Activated CD8-positive, alpha-beta T cell treated with anti-CD3 and anti-CD28 coated beads, Interleukin-2, amount 10 ng/mL, durations not matched to agents 7 days and 5 days (primary cell): ENCODE measurements at regions not wholly inside any gene's neighbourhood (a gene's known extent, or its start where the extent isn't known, plus 50 kb on each side); places are given as distances from the start of the nearest gene placed in this dataset.

Experiments used
- ATAC-seq: fragments of 150-1000 bp; cut with Tn5 transposase; one replicate; pipeline ENCODE4 v1.10.0; 2021; ENCODE audit warnings: moderate library complexity
- CTCF ChIA-PET: fragments of 350-600 bp; sonication (Branson Sonifier 250); formaldehyde crosslinking; loops from one replicate; lab custom pipeline; 2021; ENCODE audit warnings: antibody characterized with exemption; lab: Charles Lee
- POLR2A ChIA-PET: fragments of 350-600 bp; sonication (Branson Sonifier 250); formaldehyde crosslinking; loops from one replicate; lab custom pipeline; 2021; ENCODE audit warnings: antibody characterized with exemption; lab: Charles Lee
- DNase-seq: peaks from one replicate; pipeline ENCODE4 v3.0.0-alpha.2; 2020
- H3K27ac Mint-ChIP-seq: one replicate; pipeline ENCODE4 v1.8.0; 2021; ENCODE audit warnings: mild to moderate bottlenecking, mixed read lengths
- H3K27me3 Mint-ChIP-seq: one replicate; pipeline ENCODE4 v1.8.0; 2021; ENCODE audit warnings: low read depth, mixed read lengths
- H3K36me3 Mint-ChIP-seq: one replicate; pipeline ENCODE4 v1.8.0; 2021; ENCODE audit warnings: low read depth, mixed read lengths
- H3K4me1 Mint-ChIP-seq: one replicate; pipeline ENCODE4 v1.8.0; 2021; ENCODE audit warnings: low read depth, mixed read lengths
- H3K4me3 Mint-ChIP-seq: one replicate; pipeline ENCODE4 v1.8.0; 2021; ENCODE audit warnings: mild to moderate bottlenecking, mixed read lengths
- H3K9me3 Mint-ChIP-seq: one replicate; pipeline ENCODE4 v1.8.0; 2022; ENCODE audit warnings: mixed read lengths; ENCODE audit not compliant: insufficient read depth

DNA sequence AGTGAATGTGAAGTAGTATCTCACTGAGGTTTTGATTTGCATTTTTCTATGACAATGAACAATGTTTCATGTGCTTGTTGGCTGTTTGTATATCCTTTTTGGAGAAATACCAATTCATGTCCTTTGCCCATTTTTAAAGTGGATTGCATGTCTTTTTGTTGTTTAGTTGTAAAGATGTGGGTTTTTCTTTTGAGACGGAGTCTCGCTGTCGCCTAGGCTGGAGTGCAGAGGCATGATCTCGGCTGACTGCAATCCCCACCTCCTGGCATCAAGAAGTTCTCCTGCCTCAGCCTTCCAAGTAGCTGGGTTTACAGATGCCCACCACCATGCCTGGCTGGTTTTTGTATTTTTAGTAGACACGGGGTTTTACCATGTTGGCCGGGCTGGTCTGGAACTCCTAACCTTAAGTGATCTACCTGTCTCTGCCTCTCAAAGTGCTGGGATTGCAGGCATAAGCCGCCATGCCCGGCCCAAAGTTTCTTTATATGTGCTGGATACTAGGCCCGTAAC is 236.7 kb downstream of the MYCN start:
- POLR2A ChIA-PET = no interaction called here
- no peaks in the 10 kb centered on the region for H3K4me1 Mint-ChIP-seq
- H3K27me3 Mint-ChIP-seq = no peaks in the 10 kb centered on the region
- H3K27ac Mint-ChIP-seq = no peak overlapping the region
- DNase-seq (no peak), ATAC-seq (no peak)
- CTCF ChIA-PET = no interaction called here
- no peak overlapping the region for H3K4me3 Mint-ChIP-seq
- no peaks in the 10 kb centered on the region for H3K9me3 Mint-ChIP-seq
- no peaks in the 10 kb centered on the region for H3K36me3 Mint-ChIP-seq

DNA sequence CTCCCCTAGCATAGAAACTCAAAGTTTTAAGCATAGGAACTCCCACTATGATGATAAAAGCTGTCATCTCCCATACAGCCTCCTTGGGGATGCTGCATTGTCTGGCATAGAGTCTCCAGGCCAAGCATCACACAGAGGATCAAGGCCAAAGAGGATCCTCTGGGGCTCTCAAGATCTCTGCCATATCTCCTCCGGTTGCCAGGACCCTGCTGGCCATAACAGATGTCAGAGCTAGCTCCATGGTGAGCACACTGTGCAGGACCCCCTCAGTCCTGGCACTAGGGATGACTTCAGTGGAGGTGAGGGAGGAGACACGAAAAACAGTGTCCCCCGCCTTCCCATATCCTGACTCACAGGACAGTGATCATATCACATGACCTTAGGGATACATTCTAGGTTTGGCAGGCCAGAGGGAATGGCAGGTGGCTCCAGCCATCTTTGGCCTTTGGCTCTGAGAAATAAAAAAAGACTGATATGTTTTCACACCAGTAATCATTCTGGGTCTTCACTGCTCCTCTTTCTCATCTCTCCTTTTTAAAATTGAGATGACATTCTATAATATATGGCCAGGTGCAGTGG is 235.0 kb downstream of the MYCN start:
- ATAC-seq (no peak), DNase-seq (no peak)
- Mint-ChIP-seq H3K4me1 (no peaks in the 10 kb centered on the region), H3K36me3 (no peaks in the 10 kb centered on the region), H3K9me3 (no peaks in the 10 kb centered on the region), H3K27me3 (no peaks in the 10 kb centered on the region), H3K4me3 (no peak overlapping the region), H3K27ac (no peak overlapping the region)
- ChIA-PET CTCF (no interaction called here), POLR2A (no interaction called here)

DNA sequence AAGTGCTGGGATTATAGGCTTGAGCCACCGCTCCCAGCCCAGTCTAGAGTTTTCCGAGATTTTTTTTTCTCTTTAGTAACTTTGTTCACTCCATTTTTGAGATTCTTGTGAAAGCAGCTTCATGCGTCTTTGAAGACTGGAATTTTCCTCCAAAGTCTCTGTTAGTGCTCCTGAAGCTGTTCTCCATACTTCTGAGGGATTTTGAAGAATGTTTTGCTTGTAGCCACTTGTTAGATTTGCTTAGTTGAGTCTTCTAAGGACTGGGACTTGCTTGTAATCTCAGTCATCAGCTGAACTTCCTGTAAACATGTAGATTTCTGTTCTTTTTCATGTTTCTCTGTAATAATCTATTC is 234.3 kb downstream of the MYCN start:
- Mint-ChIP-seq H3K36me3 (no peaks in the 10 kb centered on the region), H3K4me3 (no peak overlapping the region), H3K27ac (no peak overlapping the region), H3K9me3 (no peaks in the 10 kb centered on the region), H3K27me3 (no peaks in the 10 kb centered on the region), H3K4me1 (no peaks in the 10 kb centered on the region)
- ATAC-seq (no peak), DNase-seq (no peak)
- CTCF ChIA-PET = no interaction called here
- POLR2A ChIA-PET = no interaction called here

DNA sequence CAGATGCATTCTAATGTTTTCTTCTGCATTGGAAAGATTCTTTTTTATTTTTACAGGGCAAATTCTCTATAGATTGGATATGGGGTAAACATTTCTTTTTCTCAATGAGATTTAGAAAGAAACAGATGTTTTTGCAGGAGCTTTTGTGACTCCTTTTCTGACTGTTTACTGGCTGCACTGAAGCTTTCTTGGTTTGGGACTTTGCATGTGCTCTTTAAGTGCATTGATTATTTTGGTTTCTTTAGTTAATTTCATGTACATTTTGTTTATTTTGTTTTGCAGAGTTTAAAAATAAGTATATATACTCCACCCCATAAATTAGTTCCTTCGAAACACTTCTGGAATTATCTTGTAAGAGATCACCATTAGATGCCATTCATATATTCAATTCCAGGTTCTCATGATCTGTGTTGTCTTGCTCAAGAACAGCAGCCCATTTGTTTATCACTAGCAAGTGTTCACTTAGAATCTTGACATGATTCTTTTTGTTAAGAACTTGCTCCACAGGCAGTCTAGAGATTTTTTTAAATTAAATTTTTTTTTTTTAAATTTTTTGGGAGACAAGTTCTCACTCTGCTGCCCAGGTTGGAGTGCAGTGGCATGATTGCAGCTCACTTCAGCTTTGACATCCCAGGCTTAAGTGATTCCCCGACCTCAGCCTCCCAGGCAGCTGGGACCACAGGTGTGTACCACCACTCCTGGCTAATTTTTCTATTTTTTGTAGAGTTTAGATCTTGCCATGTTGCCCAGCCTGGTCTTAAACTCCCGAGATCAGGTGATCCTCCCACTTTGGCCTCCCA is 233.7 kb downstream of the MYCN start:
- Mint-ChIP-seq H3K27me3 (no peaks in the 10 kb centered on the region), H3K9me3 (no peaks in the 10 kb centered on the region), H3K27ac (no peak overlapping the region), H3K4me3 (no peak overlapping the region), H3K4me1 (no peaks in the 10 kb centered on the region), H3K36me3 (no peaks in the 10 kb centered on the region)
- ChIA-PET CTCF (no interaction called here), POLR2A (no interaction called here)
- DNase-seq (no peak), ATAC-seq (no peak)

DNA sequence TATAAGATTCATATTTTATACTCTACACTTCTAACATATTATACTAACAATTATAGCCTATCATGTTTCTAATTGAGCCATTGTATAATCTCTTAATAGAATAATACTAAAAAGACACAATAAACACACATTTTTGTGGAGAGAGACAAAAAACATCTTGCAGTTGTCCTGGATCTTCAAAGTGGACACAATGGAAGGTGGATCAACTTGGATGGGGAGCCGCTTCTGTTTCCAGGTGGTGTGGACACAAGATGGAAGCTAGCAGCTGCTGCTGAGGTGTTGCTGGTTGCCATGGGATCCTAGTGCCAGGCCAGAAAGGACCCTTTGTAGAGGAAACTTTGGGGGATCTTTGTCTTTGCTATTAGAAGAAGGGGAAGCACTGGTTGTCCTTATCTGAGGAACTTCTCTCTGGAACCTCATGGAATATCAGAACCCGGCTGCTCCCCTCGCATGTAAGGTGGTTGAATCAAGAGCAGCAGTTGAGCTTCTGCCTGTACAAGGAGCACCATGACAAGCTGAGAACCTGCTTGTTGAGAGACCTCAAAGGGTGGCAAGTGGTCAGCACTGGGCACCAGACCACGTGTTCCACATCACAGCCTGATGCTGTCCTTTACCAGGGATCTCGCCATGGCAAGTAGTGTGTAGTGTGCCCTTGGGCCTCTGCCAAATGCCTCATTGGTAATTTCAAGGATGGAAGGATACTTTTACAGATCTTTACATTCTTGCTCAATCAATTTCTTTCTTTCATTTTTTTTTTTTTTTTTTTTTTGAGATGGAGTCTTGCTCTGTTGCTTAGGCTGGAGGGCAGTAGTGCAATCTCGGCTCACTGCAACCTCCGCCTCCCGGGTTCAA is 232.2 kb downstream of the MYCN start:
- Mint-ChIP-seq H3K9me3 (no peaks in the 10 kb centered on the region), H3K36me3 (no peaks in the 10 kb centered on the region), H3K27ac (no peak overlapping the region), H3K27me3 (no peaks in the 10 kb centered on the region), H3K4me1 (no peaks in the 10 kb centered on the region), H3K4me3 (no peak overlapping the region)
- no peak for DNase-seq
- POLR2A ChIA-PET = no interaction called here
- ATAC-seq = no peak
- CTCF ChIA-PET = no interaction called here

DNA sequence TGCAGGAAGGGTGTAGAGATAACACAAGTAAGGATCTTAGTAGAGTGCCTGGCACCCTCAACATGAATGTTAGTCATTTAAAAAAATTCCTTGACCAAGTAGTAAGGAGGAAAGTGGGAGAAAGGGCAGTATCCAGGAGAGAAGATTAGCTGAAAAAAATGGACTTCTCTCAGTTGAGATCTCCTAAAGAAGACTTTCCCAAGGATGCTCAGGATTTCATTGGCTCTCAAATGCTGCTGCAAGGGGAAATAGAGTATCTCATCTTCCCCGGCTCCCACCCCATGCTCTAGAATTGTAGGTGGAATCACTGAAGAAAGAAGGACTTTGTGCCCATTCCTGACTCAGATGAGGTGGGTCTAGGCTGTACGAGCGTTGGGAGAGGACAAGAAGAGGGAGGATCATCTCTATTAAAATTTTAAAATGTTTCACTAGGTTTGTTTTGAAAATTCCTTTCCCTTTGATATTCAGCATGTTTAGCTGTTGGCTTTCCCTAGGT is 231.1 kb downstream of the MYCN start:
- CTCF ChIA-PET = no interaction called here
- no peak overlapping the region for H3K27ac Mint-ChIP-seq
- DNase-seq = no peak
- no peak overlapping the region for H3K4me3 Mint-ChIP-seq
- POLR2A ChIA-PET = no interaction called here
- H3K4me1 Mint-ChIP-seq = no peaks in the 10 kb centered on the region
- H3K36me3 Mint-ChIP-seq = no peaks in the 10 kb centered on the region
- no peaks in the 10 kb centered on the region for H3K27me3 Mint-ChIP-seq
- H3K9me3 Mint-ChIP-seq = no peaks in the 10 kb centered on the region
- ATAC-seq = no peak

DNA sequence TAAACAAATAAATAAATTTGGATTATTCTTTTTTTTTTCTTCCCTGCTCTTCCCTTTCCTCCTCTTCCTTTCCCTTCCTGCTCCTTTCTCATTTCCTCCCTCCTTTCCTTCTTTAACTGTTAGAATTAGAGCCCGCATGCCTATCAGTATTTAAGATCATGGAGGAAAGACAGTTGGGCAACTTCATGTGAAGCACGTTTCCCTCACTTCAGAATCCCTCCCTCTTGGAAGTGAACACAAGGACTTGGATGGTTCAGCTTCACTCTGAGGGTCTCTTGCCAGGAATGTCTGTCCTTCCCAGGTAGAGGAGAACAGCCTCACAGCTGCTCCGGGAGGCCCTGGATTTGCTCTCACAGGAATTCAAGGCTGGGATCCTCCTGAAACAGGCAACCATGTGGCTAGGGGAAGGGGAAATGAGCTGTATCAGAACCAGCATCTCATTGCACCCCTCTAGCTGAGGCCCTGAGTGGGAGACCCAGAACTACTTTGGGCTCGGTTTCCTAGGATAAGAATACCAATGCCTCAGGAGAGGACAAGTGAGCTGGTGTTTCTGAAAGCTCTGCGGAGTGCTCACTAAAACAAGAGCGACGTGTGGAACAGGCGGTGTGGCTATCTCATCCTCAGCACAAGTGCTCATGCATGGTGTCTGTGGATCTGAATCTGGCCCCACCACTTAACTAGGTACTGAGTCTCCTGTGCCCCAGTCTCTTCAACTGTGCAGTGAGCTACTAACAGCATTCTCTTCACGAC is 230.5 kb downstream of the MYCN start:
- POLR2A ChIA-PET = no interaction called here
- CTCF ChIA-PET = no interaction called here
- no peaks in the 10 kb centered on the region for H3K36me3 Mint-ChIP-seq
- H3K9me3 Mint-ChIP-seq = no peaks in the 10 kb centered on the region
- H3K4me3 Mint-ChIP-seq = no peak overlapping the region
- H3K4me1 Mint-ChIP-seq = no peaks in the 10 kb centered on the region
- H3K27me3 Mint-ChIP-seq = no peaks in the 10 kb centered on the region
- no peak overlapping the region for H3K27ac Mint-ChIP-seq
- ATAC-seq (no peak), DNase-seq (no peak)

DNA sequence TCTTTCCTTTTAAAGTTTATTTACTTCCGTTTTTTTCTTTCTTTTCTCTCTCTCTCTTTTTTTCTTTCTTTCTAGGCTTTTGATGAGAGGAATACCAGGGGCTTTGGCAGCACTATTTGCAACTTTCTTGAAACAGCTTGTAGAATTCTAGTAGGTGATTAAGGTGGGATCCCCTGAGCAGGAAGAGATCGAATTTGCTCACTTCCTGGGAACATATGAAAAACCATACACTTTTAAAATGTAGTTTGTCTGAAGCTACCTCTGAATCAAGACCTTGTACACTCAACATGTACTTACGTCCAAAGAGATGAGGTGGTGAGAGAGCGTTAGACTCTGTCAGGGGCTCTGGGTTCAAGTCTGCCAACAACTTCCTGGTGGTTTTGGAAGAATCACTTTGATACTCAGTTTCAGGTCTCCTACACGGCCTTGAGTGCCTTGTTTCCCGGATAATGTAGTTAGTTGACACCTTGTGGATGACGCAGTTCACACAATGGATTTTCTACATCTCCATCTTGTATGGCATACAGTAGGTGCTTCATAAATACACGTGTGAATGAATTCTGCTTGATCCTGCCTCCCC is 229.1 kb downstream of the MYCN start:
- CTCF ChIA-PET = no interaction called here
- no peak for DNase-seq
- Mint-ChIP-seq H3K4me3 (no peak overlapping the region), H3K4me1 (no peaks in the 10 kb centered on the region), H3K36me3 (no peaks in the 10 kb centered on the region), H3K9me3 (no peaks in the 10 kb centered on the region), H3K27me3 (no peaks in the 10 kb centered on the region), H3K27ac (no peak overlapping the region)
- ATAC-seq = no peak
- POLR2A ChIA-PET = no interaction called here

DNA sequence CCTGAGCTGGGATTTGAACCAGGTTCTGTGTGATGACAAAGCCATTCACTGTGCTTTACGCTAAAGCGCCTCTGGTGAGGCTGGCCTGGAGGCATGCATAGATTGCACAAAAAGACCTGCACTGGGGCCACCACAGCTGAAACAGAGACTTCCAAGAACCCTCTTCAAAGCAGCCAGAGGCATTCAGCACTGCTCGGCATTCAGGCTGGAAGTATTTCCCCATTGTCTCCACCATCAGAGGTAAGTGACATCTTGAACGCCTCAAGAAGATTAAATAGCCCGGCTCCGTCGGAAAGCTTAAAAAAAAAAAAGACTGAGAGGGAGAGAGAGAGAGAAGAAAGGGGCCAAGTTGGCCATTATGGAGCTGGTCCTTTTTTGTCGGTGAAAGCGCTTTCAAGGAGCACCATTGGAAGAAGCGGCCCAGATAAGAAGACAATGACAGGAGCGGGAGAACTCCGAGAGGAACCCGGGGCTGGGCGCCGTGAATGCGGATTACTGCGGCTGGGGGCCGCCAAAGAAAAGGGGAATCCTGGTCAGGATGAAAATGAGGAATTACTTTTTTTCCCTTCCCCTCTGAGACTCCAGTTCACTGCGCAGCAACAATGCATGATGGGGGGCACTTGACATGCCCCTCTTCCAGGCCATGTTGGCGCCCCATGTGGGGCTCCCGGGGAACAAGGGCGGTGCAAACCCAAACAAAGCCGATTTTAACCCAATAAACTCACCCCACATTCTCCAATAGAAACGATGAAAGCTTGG is 228.3 kb downstream of the MYCN start:
- ChIA-PET POLR2A (no interaction called here), CTCF (no interaction called here)
- H3K4me1 Mint-ChIP-seq = no peaks in the 10 kb centered on the region
- no peak overlapping the region for H3K27ac Mint-ChIP-seq
- H3K4me3 Mint-ChIP-seq = no peak overlapping the region
- H3K36me3 Mint-ChIP-seq = no peaks in the 10 kb centered on the region
- ATAC-seq = no peak
- H3K27me3 Mint-ChIP-seq = no peaks in the 10 kb centered on the region
- H3K9me3 Mint-ChIP-seq = no peaks in the 10 kb centered on the region
- no peak for DNase-seq

DNA sequence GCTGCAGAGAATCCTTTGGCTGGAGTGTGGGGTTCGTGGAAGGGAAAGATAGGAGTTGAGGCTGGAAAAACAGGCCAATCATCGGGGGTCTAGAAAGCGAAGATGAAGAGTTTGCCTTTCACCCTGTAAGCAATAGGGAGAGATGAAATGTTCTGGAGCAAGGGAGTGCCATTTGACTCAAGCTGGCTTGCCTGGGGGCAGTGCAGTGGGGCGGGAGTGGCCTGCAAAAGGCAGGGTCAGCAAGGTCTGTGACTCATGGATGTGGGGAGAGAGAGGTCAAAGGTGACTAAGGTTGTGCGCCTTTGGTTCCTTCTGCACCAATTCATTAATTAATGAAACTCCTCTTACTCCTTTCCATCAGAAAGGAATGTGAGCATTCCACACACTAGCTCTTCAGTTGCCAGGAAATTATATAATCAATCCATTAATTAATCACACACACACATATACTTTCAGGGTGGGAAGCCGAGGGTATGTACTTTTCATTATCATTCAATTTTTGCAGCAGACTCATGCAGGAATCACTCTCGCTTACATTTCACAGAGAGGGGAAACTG is 227.6 kb downstream of the MYCN start:
- Mint-ChIP-seq H3K4me1 (no peaks in the 10 kb centered on the region), H3K27me3 (no peaks in the 10 kb centered on the region), H3K9me3 (no peaks in the 10 kb centered on the region), H3K27ac (no peak overlapping the region), H3K36me3 (no peaks in the 10 kb centered on the region), H3K4me3 (no peak overlapping the region)
- DNase-seq = no peak
- ChIA-PET POLR2A (no interaction called here), CTCF (no interaction called here)
- ATAC-seq = no peak
